Omental fat pad (tissue), 3 donors: ENCODE measurements at regions not wholly inside any gene's neighbourhood (a gene's known extent, or its start where the extent isn't known, plus 50 kb on each side); places are given as distances from the start of the nearest gene placed in this dataset.

ENCODE experiments used
- ATAC-seq: fragments of 150-250 bp; one replicate; pipeline ENCODE4 v1.9.1; 2016; ENCODE audit warnings: mild to moderate bottlenecking, moderate library complexity; ENCODE audit not compliant: low FRiP score
- DNase-seq: peaks from one replicate; pipeline ENCODE4 v3.0.0-alpha.2; 2019; ENCODE audit warnings: low spot score
- TF ChIP-seq, protein P1 (sequence below), 3 donors: fragments of 450-650 bp; IDR thresholded peaks; one replicate each; pipeline ENCODE4 v1.5.1; 2016 to 2017; ENCODE audit warnings: antibody characterized with exemption in 3 of 3, mild to moderate bottlenecking in 3 of 3, moderate library complexity in 2 of 3

DNA sequence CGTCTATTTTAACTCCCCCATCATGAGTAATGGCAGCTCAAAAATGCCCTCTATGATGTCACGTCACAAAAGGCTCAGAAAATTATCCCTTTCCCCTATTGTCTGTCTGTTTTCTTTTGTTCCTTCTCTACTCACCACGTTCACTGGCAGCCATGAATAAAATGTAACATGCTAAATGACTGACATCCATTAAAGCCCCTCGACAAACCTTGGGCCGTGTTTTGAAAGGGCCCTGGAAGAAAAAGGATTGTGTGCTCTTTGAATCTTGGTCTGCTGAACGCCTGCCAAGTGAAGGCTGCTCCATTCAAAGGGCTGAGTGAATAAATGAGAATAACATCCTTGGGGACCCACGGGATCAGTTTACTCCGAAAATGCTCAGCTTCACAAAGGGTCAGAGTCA, 118.7 kb downstream of the RPS12 start:
- DNase-seq (no peak), ATAC-seq (no peak)
- TF ChIP-seq, protein P1, sequence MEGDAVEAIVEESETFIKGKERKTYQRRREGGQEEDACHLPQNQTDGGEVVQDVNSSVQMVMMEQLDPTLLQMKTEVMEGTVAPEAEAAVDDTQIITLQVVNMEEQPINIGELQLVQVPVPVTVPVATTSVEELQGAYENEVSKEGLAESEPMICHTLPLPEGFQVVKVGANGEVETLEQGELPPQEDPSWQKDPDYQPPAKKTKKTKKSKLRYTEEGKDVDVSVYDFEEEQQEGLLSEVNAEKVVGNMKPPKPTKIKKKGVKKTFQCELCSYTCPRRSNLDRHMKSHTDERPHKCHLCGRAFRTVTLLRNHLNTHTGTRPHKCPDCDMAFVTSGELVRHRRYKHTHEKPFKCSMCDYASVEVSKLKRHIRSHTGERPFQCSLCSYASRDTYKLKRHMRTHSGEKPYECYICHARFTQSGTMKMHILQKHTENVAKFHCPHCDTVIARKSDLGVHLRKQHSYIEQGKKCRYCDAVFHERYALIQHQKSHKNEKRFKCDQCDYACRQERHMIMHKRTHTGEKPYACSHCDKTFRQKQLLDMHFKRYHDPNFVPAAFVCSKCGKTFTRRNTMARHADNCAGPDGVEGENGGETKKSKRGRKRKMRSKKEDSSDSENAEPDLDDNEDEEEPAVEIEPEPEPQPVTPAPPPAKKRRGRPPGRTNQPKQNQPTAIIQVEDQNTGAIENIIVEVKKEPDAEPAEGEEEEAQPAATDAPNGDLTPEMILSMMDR (IDR thresholded peaks at IDR 0.05), result no peak

DNA sequence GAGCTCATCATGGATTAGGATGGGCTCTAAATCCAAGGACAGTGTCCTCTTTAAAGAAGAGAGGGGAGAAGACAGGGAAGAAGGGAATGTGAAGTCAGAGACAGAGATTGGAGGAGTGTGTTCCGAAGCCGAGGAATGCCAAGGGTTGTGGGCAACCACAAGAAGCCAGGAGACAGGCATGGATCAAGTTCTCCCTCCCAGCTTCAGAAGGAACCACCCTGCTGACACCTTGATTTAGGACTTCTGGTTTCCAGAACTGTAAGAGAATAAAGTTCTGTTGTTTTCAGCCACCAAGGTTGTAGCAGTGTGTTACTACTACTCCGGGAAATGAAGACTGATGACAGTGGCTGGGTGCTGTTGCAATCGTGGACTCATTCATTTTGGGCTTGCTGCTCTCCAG, 120.1 kb downstream of the RPS12 start:
- ATAC-seq, result no peak
- DNase-seq, result no peak
- TF ChIP-seq, protein P1 (IDR thresholded peaks at IDR 0.05), result no peak

DNA sequence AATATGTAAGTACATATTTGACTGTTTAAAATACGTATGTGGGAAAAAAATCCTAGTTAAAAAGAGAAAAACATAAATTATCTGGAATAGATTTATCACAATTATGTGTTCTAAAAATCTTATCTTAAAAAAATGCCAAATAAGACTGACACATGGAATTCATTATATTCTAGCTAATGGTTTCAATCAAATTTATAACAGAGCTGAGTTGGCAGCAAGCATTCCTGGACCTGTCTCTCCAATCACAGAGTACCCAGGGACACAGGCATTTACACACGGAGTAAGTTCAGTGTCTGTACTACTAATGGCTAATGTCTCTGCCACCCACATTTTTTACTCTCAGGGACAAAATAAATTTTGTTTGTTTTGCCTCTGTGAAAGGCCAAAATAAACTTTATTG, 122.3 kb downstream of the RPS12 start:
- DNase-seq (no peak), ATAC-seq (no peak)
- TF ChIP-seq, protein P1 (IDR thresholded peaks at IDR 0.05), result no peak

DNA sequence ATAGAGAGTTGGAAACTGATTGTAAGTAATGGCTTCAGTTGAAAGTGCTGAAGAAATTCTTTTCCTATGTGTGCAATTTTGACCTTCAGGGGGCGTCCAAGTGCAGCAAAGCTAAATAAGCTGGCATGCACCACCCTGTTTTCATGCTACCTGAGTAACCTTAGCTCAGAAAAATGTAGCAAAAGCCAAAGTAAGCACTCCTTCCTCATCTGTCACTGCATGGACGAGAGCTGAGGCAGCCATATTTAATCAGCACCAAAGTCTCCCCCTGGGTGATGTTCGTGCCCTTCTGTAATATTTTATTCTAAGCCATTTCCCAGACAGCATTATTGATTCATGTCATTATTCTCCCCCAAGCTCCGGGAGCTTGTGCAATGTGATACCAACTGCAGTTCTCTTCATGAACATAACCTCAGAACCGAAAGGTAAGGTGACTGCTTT, 123.1 kb downstream of the RPS12 start:
- ATAC-seq, result peak; percentile 41

DNA sequence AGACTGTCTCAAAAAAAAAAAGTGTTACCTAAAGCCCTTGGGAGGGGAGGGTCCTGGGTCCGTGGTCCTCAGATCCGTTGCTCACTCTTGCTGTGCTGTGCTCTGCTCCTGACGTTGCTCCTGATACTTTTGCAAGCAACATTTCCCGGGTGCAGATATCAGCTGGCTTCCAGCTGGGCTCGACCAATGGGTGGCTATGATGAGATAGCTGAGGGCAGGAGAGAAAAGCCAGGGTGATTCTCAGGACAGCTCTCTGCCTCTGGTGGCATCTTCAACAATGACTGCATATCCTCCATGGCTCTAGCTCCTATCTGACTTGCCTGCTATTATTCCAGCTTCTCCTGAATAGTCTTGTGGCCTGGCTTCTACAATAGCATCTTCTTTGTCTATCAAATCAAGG, 134.5 kb downstream of the RPS12 start:
- TF ChIP-seq, protein P1 (IDR thresholded peaks at IDR 0.05), result no peak
- DNase-seq (no peak), ATAC-seq (no peak)

More for the DNA sequence above, 123.1 kb downstream of the RPS12 start:
- peak; percentile 29 for DNase-seq
- TF ChIP-seq, protein P1 (IDR thresholded peaks at IDR 0.05), result no peak

DNA sequence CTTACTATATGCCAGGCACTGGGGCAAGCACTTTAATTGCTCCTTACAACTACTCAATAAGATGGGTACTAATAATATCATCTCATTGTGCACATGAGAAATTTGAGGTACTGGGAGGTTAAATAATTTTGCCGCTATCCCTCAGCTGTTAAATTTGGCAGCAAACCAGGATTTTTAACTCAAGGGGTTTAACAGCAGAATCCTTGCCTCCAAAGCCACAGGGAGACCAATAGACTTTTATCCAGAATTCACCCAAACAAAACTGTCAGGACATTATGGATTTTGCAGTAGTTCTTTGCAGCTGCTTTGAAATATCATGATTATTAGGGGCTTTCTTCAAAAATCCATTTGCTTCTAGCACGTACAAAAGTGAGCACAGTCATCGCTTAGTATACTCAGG, 136.2 kb downstream of the RPS12 start:
- TF ChIP-seq, protein P1 (IDR thresholded peaks at IDR 0.05), result no peak
- no peak for DNase-seq
- no peak for ATAC-seq

DNA sequence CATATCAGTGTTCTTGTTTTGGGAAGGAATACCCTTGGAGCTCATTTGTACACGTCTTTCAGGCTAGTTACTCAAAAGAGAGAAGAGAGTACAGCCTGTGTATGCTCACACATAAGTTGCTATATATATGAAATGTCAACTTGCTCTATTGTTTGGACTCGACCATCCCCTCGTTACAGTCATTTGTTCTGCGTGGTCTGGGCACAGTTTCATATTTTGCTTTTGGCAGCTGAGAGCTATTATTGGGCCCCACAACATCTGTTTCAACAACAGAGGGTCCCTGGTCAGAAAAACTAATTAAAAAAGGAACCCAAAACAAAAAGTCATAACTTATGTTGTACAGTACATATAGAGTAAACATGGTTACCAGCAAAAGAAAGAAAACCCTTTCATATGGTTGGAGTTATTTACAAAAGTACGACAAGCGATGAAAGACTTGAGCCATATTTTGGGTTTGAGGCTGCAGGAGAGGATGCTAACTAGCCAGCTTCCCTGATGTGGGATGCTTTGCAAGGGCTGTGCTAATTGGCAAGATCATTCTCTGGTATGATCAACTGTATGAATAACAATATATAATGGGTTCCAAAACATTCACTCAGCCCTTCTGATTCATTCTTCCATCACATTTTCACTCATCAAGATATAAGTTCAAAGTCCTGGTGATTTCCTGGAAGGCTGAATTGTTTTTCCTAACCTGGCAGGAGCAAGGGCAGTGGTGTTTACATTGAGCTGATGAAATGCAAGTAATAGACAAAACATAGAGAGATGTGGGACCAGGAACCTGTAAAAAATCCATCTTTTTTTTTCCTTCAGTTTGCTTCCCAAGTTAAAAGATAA, 137.9 kb downstream of the RPS12 start:
- TF ChIP-seq, protein P1 (IDR thresholded peaks at IDR 0.05), result no peak
- ATAC-seq (no peak), DNase-seq (no peak)
